ENCODE measurements at regions not wholly inside any gene's neighbourhood (a gene's known extent, or its start where the extent isn't known, plus 50 kb on each side); places are given as distances from the start of the nearest gene placed in this dataset.
A peak's percentile ranks its signal among the peaks of the same experiment; 100 is the strongest.

GRCh38 chr20:48295966-48296421 is 510.7 kb upstream of the SULF2 start:
- peak overlapping the region; percentile 56 for H3K27ac ChIP-seq
- H3K79me2 ChIP-seq (ENCODE audit: low read depth): no peaks in the 10 kb centered on the region
- no peaks in the 10 kb centered on the region for H3K9me3 ChIP-seq (ENCODE audit: insufficient read depth, low read depth)
- TF ChIP-seq CTCF (conservative IDR thresholded peaks at IDR 0.05): peak; percentile 34; the same call in 1 of the 2 replicates
- TF ChIP-seq EZH2 (IDR thresholded peaks at IDR 0.05; ENCODE audit: low read depth): no peak
- no peaks in the 10 kb centered on the region for H3K27me3 ChIP-seq (ENCODE audit: insufficient read depth, low read depth)
- H3K4me3 ChIP-seq: no peak overlapping the region
- ChIA-PET POLR2A (ENCODE audit: unreplicated experiment) (interaction anchor here (0.6 to 1.6 kb wide), 12 partner anchors 11 to 946 kb away, joined by 3 to 7 read pairs (median 4); no protein-coding TSS in a partner anchor), CTCF (interaction anchor here (0.5 to 2.0 kb wide), 14 partner anchors 13 to 912 kb away, joined by 3 to 43 read pairs (median 4); no protein-coding TSS in a partner anchor)
- H3K4me1 ChIP-seq (replicated peaks; ENCODE audit: insufficient read depth): peaks cover 59% of the 10 kb centered on the region
- no peaks in the 10 kb centered on the region for H3K36me3 ChIP-seq (ENCODE audit: low read depth)
- no TSS peak for BruUV-seq (replicated peaks)
- peak overlapping the region; percentile 36 for H3K4me2 ChIP-seq
- H2AFZ ChIP-seq: no peak overlapping the region
- peaks cover 42% of the 10 kb centered on the region for H3F3A ChIP-seq (ENCODE audit: insufficient read depth, low read depth)
- DNase-seq: peak; percentile 33 to 67
- intact Hi-C loops (cut with micrococcal nuclease; ENCODE audit: unreplicated experiment): loop anchor here (1.0 to 5.0 kb wide), 17 partner anchors 79 to 1099 kb away; no protein-coding TSS in a partner anchor
- H4K20me1 ChIP-seq (ENCODE audit: insufficient read depth): no peaks in the 10 kb centered on the region
- no peaks in the 10 kb centered on the region for H3K9me2 ChIP-seq (ENCODE audit: insufficient read depth)

GRCh38 chr20:48295445-48295903 is 510.2 kb upstream of the SULF2 start:
- Histone ChIP-seq H3K9me3 (ENCODE audit: insufficient read depth, low read depth) (no peaks in the 10 kb centered on the region), H3K4me1 (replicated peaks; ENCODE audit: insufficient read depth) (peaks cover 59% of the 10 kb centered on the region), H4K20me1 (ENCODE audit: insufficient read depth) (no peaks in the 10 kb centered on the region), H3K9me2 (ENCODE audit: insufficient read depth) (no peaks in the 10 kb centered on the region), H2AFZ (no peak overlapping the region), H3K27ac (peak overlapping the region; percentile 87), H3K4me2 (peak overlapping the region; percentile 48), H3K4me3 (no peak overlapping the region), H3F3A (ENCODE audit: insufficient read depth, low read depth) (peaks cover 42% of the 10 kb centered on the region), H3K36me3 (ENCODE audit: low read depth) (no peaks in the 10 kb centered on the region), H3K79me2 (ENCODE audit: low read depth) (no peaks in the 10 kb centered on the region), H3K27me3 (ENCODE audit: insufficient read depth, low read depth) (no peaks in the 10 kb centered on the region)
- peak; percentile 84 to 99 for DNase-seq
- CTCF ChIA-PET: interaction anchor here (0.5 to 2.0 kb wide), 17 partner anchors 13 to 911 kb away, joined by 3 to 43 read pairs (median 4); no protein-coding TSS in a partner anchor
- TF ChIP-seq EZH2 (IDR thresholded peaks at IDR 0.05; ENCODE audit: low read depth): no peak
- peak; percentile 76 for TF ChIP-seq CTCF (conservative IDR thresholded peaks at IDR 0.05)
- POLR2A ChIA-PET (ENCODE audit: unreplicated experiment): interaction anchor here (0.5 to 1.6 kb wide), 14 partner anchors 10 to 1011 kb away, joined by 3 to 7 read pairs (median 5); no protein-coding TSS in a partner anchor
- intact Hi-C loops (cut with micrococcal nuclease; ENCODE audit: unreplicated experiment): loop anchor here (1.0 to 5.0 kb wide), 17 partner anchors 79 to 1098 kb away; no protein-coding TSS in a partner anchor
- BruUV-seq (replicated peaks): no TSS peak

GRCh38 chr20:48294942-48295341 is 509.7 kb upstream of the SULF2 start:
- Histone ChIP-seq H3K36me3 (ENCODE audit: low read depth) (no peaks in the 10 kb centered on the region), H3K4me1 (replicated peaks; ENCODE audit: insufficient read depth) (peaks cover 59% of the 10 kb centered on the region), H4K20me1 (ENCODE audit: insufficient read depth) (no peaks in the 10 kb centered on the region), H2AFZ (no peak overlapping the region), H3K27ac (peak overlapping the region; percentile 87), H3F3A (ENCODE audit: insufficient read depth, low read depth) (peaks cover 42% of the 10 kb centered on the region), H3K4me3 (no peak overlapping the region), H3K9me2 (ENCODE audit: insufficient read depth) (no peaks in the 10 kb centered on the region), H3K27me3 (ENCODE audit: insufficient read depth, low read depth) (no peaks in the 10 kb centered on the region), H3K4me2 (peak overlapping the region; percentile 48), H3K79me2 (ENCODE audit: low read depth) (no peaks in the 10 kb centered on the region), H3K9me3 (ENCODE audit: insufficient read depth, low read depth) (no peaks in the 10 kb centered on the region)
- TF ChIP-seq EZH2 (IDR thresholded peaks at IDR 0.05; ENCODE audit: low read depth) (no peak), CTCF (conservative IDR thresholded peaks at IDR 0.05) (no peak)
- CTCF ChIA-PET: interaction anchor here (0.6 to 2.0 kb wide), 13 partner anchors 281 to 911 kb away, joined by 3 to 43 read pairs (median 4); no protein-coding TSS in a partner anchor
- no peak for DNase-seq
- no TSS peak for BruUV-seq (replicated peaks)
- intact Hi-C loops (cut with micrococcal nuclease; ENCODE audit: unreplicated experiment): loop anchor here (1.0 to 5.0 kb wide), 17 partner anchors 80 to 1098 kb away; no protein-coding TSS in a partner anchor
- POLR2A ChIA-PET (ENCODE audit: unreplicated experiment): interaction anchor here (0.5 to 1.6 kb wide), 7 partner anchors 10 to 1010 kb away, joined by 4 to 7 read pairs (median 5); no protein-coding TSS in a partner anchor
